GM12801 (cell line): ENCODE measurements at regions not wholly inside any gene's neighbourhood (a gene's known extent, or its start where the extent isn't known, plus 50 kb on each side); places are given as distances from the start of the nearest gene placed in this dataset.

ENCODE experiments used
- TF ChIP-seq, protein P1 (sequence below): IDR thresholded peaks from one replicate; pipeline ENCODE4 v1.5.1; 2011; ENCODE audit warnings: control low read depth; ENCODE audit not compliant: insufficient read length; ENCODE audit errors: extremely low read depth

- TF ChIP-seq, protein P1, sequence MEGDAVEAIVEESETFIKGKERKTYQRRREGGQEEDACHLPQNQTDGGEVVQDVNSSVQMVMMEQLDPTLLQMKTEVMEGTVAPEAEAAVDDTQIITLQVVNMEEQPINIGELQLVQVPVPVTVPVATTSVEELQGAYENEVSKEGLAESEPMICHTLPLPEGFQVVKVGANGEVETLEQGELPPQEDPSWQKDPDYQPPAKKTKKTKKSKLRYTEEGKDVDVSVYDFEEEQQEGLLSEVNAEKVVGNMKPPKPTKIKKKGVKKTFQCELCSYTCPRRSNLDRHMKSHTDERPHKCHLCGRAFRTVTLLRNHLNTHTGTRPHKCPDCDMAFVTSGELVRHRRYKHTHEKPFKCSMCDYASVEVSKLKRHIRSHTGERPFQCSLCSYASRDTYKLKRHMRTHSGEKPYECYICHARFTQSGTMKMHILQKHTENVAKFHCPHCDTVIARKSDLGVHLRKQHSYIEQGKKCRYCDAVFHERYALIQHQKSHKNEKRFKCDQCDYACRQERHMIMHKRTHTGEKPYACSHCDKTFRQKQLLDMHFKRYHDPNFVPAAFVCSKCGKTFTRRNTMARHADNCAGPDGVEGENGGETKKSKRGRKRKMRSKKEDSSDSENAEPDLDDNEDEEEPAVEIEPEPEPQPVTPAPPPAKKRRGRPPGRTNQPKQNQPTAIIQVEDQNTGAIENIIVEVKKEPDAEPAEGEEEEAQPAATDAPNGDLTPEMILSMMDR: no peak
These were observed 234.5 kb downstream of the HNRNPD start for GRCh38 chr4:82139287-82139686.

DNA sequence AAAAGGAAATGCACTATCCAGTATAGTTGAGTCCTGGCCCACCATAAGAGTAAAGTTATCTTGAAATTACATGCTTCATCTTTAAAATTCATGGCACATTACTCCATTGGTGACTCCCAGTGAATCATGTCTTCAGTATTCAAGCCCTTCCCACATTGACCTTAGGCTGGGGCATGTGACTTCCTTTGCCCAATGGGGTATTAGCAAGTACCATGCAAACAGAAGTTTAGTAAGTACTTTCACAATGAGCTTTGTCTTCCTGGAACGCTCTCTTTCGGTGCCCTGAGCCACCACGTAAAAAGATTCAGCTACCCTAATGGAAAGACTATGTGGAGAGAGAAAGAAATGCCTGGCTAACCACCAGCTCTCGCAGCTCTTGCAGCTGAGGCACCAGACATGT lies 235.4 kb downstream of the HNRNPD start:
- TF ChIP-seq, protein P1: no peak

DNA sequence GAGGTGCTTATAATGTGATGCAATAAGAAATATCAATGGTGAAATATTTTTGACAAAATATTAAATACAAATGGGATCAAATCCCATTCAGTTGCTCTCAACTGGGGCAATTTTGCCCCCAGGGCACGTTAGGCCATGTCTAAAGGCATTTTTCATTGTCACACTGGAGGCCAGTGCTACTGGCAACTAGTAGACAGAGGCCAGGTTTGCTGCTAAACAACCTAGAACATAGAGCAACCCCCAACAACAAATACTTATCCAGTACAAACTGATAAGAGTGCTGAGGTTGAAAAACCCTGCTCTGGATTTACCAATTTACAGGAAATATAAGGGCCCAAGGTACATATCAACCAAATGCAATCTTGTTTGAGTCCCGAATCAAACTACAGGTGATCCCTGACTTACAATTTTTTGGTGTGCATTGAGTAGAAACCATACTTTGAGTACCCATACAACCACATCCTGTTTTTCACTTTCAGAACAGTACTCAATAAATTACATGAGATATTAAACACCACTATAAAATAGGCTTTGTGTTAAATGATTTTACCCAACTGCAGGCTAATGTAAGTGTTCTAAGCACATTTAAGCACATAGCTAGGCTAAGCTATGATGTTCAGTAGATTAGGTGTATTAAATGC lies 237.5 kb downstream of the HNRNPD start:
- TF ChIP-seq, protein P1: no peak

- TF ChIP-seq, protein P1: no peak
These were observed 245.4 kb downstream of the HNRNPD start for GRCh38 chr4:82128355-82128754.

DNA sequence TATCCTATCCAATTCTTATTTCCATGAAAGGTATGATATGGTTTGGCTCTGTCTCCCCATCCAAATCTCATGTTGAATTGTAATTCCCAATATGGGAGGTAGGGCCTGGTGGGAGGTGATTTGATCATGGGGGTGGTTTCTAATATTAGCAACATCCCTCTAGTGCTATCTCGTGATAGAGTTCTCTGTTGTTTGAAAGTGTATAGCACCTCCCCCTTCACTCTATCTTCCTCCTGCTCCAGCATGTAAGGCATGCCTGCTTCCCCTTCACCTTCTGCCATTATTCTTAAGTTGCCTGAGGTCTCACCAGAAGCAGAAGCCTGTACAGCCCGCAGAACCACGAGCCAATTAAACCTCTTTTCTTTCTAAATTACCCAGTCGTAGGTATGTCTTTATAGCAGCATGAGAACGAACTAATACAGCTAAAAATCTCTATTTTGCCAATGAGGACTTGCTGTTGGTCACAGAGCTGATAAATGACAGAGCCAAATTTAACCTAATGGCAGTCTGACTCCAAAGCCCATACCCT lies 247.2 kb downstream of the HNRNPD start:
- TF ChIP-seq, protein P1: no peak

GRCh38 chr4:82125787-82126297 lies 247.9 kb downstream of the HNRNPD start:
- TF ChIP-seq, protein P1: no peak

DNA sequence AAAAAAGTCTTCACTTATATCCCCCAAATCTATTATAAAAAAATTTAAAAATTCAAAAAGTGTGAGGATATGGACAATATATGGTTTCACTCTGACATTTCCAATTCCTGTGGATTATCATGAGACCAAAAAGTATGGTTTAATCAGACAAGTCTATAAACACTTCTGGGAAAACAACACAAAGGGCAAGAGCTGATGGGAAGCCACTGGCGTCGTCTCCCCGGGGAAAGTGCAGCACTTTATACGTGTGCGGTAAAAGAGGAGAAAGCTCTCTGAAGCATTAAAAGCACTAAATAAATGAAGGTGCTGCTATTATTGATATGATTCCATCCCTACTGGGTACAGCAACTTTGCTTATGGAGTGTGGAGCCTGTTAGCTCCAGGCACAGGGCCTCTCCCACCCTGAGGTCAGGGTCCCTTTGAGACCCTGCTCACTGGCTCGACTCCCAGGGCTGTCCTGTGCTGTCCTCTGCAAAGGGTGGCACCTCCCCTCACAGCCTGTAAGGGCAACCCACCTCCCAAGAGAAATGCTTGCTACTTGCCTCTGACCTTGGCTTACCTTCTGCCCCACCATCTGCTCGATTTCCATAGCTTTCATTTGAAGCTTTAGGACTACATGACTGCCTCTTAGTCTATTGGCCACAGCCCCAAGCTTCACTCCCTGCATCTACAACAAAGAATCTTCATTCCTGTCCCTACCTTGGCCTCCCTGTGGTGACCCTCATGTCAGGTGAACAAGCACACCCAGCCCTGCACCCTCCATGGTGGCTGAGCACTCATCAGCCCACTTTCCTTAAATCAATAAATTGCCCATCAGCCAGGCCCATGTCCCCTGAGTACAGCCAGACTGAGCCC lies 248.6 kb downstream of the HNRNPD start:
- TF ChIP-seq, protein P1: no peak
